ENCODE measurements at regions not wholly inside any gene's neighbourhood (a gene's known extent, or its start where the extent isn't known, plus 50 kb on each side); places are given as distances from the start of the nearest gene placed in this dataset.
"Not testable (repeated sequence)": the region's sequence is repeated elsewhere in the genome, so short reads cannot be mapped to it uniquely, and the experiment has no call there.

GRCh38 chr2:125371867-125372266 lies 1284.1 kb upstream of the GYPC start:
- no peak for DNase-seq (ENCODE audit: low spot score)

GRCh38 chr2:125373293-125373692 lies 1282.7 kb upstream of the GYPC start:
- DNase-seq (ENCODE audit: low spot score): no peak

- no peak for DNase-seq (ENCODE audit: low spot score)
Observed at GRCh38 chr2:125386074-125386473, 1269.9 kb upstream of the GYPC start.

GRCh38 chr2:125397535-125398251 lies 1258.3 kb upstream of the GYPC start:
- DNase-seq (ENCODE audit: low spot score): no peak

- DNase-seq (ENCODE audit: low spot score): no peak
Observed at GRCh38 chr2:125398738-125399524, 1257.0 kb upstream of the GYPC start.

- DNase-seq (ENCODE audit: low spot score): peak; percentile 53
Observed at GRCh38 chr2:125405816-125406215, 1250.1 kb upstream of the GYPC start.

- DNase-seq (ENCODE audit: low spot score): no peak
Observed at GRCh38 chr2:125408874-125409538, 1247.0 kb upstream of the GYPC start.

GRCh38 chr2:125418483-125418882 lies 1237.5 kb upstream of the GYPC start:
- no peak for DNase-seq (ENCODE audit: low spot score)

- not testable (repeated sequence) for DNase-seq (ENCODE audit: low spot score)
Observed at GRCh38 chr2:125422198-125422770, 1233.7 kb upstream of the GYPC start.

GRCh38 chr2:125424266-125424785 lies 1231.6 kb upstream of the GYPC start:
- no peak for DNase-seq (ENCODE audit: low spot score)

GRCh38 chr2:125427721-125428315 lies 1228.1 kb upstream of the GYPC start:
- DNase-seq (ENCODE audit: low spot score): no peak

GRCh38 chr2:125444106-125444505 lies 1211.9 kb upstream of the GYPC start:
- DNase-seq (ENCODE audit: low spot score): no peak

- DNase-seq (ENCODE audit: low spot score): no peak
Observed at GRCh38 chr2:125445495-125445894, 1210.5 kb upstream of the GYPC start.

- DNase-seq (ENCODE audit: low spot score): no peak
Observed at GRCh38 chr2:125450092-125450491, 1205.9 kb upstream of the GYPC start.

- no peak for DNase-seq (ENCODE audit: low spot score)
Observed at GRCh38 chr2:125455110-125455509, 1200.8 kb upstream of the GYPC start.

- DNase-seq (ENCODE audit: low spot score): no peak
Observed at GRCh38 chr2:125456693-125457363, 1199.1 kb upstream of the GYPC start.

- peak; percentile 10 for DNase-seq (ENCODE audit: low spot score)
Observed at GRCh38 chr2:125471963-125472362, 1184.0 kb upstream of the GYPC start.

- DNase-seq (ENCODE audit: low spot score): no peak
Observed at GRCh38 chr2:125479143-125479636, 1176.8 kb upstream of the GYPC start.

GRCh38 chr2:125490308-125490707 lies 1165.7 kb upstream of the GYPC start:
- DNase-seq (ENCODE audit: low spot score): no peak

- no peak for DNase-seq (ENCODE audit: low spot score)
Observed at GRCh38 chr2:125491663-125492062, 1164.3 kb upstream of the GYPC start.

GRCh38 chr2:125512313-125512712 lies 1143.6 kb upstream of the GYPC start:
- no peak for DNase-seq (ENCODE audit: low spot score)
